ENCODE measurements at regions not wholly inside any gene's neighbourhood (a gene's known extent, or its start where the extent isn't known, plus 50 kb on each side); places are given as distances from the start of the nearest gene placed in this dataset.

- TF ChIP-seq POLR2AphosphoS5 (IDR thresholded peaks at IDR 0.05; ENCODE audit: low read depth, low read length), result no peak
- no peak for TF ChIP-seq TAF1 (IDR thresholded peaks at IDR 0.05; ENCODE audit: borderline replicate concordance, low read depth, low read length)
- TF ChIP-seq POLR2A (IDR thresholded peaks at IDR 0.05; ENCODE audit: low read depth, low read length), result no peak
Observed at GRCh38 chr2:149720615-149721014, 133.0 kb upstream of the MMADHC start.
